ENCODE measurements at regions not wholly inside any gene's neighbourhood (a gene's known extent, or its start where the extent isn't known, plus 50 kb on each side); places are given as distances from the start of the nearest gene placed in this dataset.

DNA sequence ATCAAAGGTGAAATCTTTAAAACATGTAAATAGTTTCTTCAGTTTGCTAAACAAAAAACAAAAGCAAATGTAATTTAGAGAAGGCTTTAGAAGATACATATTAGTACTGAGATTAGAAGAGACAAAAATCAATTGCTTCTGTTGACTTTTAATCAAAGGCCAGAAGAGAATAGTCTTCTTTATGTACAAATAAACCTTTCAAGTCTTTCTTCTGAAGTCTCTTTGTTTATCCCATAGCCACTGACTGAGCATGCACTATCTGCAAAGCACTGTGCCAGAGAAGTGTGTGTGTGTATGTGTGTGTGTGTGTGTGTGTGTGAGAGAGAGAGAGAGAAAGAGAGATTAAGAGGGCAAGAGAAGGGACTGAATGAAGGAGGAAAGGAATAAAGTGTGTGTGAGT is 198.4 kb downstream of the GLUD2 start:
- no peak for DNase-seq (ENCODE audit: extremely low read depth in 1 of 4, low spot score in 3 of 4)
- Histone ChIP-seq H3K27ac (ENCODE audit: extremely low read depth, low read depth, low read length) (no peak overlapping the region), H3K4me2 (ENCODE audit: insufficient read depth, low read length) (no peak overlapping the region), H3K4me1 (replicated peaks in 1 of 2; ENCODE audit: control insufficient read depth in 2 of 2, insufficient read depth in 2 of 2, low read length in 2 of 2) (peaks cover 0 to 4% of the 10 kb centered on the region in 2 experiments; a peak in 1 of 5 replicates), H3K9me3 (replicated peaks; ENCODE audit: control insufficient read depth, insufficient read depth, low read depth, low read length) (no peaks in the 10 kb centered on the region), H3K9ac (ENCODE audit: insufficient read depth in 1 of 2, low read depth in 2 of 2, low read length in 2 of 2) (no peak overlapping the region), H3K4me3 (no peak overlapping the region), H4K20me1 (replicated peaks; ENCODE audit: control insufficient read depth, insufficient read depth, low read length) (0 out of 2 replicates have a peak, but pooled peaks cover 3% of the 10 kb centered on the region), H3K36me3 (ENCODE audit: control insufficient read depth, insufficient read depth, low read length) (no peaks in the 10 kb centered on the region; the same call in 2 of the 3 replicates), H3K27me3 (ENCODE audit: control insufficient read depth in 2 of 2, insufficient read depth in 2 of 2, low read length in 2 of 2) (no peaks in the 10 kb centered on the region), H2AFZ (ENCODE audit: low read depth, low read length) (no peak overlapping the region), H3K9me1 (ENCODE audit: control insufficient read depth, insufficient read depth, low read length) (no peaks in the 10 kb centered on the region), H3K79me2 (ENCODE audit: control insufficient read depth, insufficient read depth, low read length) (peaks cover 32% of the 10 kb centered on the region)
- CTCF ChIA-PET (ENCODE audit: low intra/inter-chr PET ratio): no interaction called here
- in situ Hi-C loops (cut with MboI): no loop called here
- no TSS peak for BruUV-seq (replicated peaks)
- ATAC-seq: no peak
- TF ChIP-seq MYBL2 (IDR thresholded peaks at IDR 0.05; ENCODE audit: low read depth): no peak
- TF ChIP-seq MYBL2 (CRISPR knock-in tag; IDR thresholded peaks at IDR 0.05; ENCODE audit: borderline replicate concordance): no peak
- TF ChIP-seq, protein P1, sequence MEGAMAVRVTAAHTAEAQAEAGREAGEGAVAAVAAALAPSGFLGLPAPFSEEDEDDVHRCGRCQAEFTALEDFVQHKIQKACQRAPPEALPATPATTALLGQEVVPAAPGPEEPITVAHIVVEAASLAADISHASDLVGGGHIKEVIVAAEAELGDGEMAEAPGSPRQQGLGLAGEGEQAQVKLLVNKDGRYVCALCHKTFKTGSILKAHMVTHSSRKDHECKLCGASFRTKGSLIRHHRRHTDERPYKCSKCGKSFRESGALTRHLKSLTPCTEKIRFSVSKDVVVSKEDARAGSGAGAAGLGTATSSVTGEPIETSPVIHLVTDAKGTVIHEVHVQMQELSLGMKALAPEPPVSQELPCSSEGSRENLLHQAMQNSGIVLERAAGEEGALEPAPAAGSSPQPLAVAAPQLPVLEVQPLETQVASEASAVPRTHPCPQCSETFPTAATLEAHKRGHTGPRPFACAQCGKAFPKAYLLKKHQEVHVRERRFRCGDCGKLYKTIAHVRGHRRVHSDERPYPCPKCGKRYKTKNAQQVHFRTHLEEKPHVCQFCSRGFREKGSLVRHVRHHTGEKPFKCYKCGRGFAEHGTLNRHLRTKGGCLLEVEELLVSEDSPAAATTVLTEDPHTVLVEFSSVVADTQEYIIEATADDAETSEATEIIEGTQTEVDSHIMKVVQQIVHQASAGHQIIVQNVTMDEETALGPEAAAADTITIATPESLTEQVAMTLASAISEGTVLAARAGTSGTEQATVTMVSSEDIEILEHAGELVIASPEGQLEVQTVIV (CRISPR knock-in tag; IDR thresholded peaks at IDR 0.05; ENCODE audit: borderline replicate concordance): no peak
- no peak for TF ChIP-seq MECOM (CRISPR knock-in tag; IDR thresholded peaks at IDR 0.05)
- no peak for TF ChIP-seq NCOA4 (IDR thresholded peaks at IDR 0.05; ENCODE audit: partially characterized antibody)
- TF ChIP-seq ZNF79 (CRISPR knock-in tag; IDR thresholded peaks at IDR 0.05; ENCODE audit: low read depth): no peak
- no peak for TF ChIP-seq PURB (CRISPR knock-in tag; IDR thresholded peaks at IDR 0.05; ENCODE audit: low read depth)
- no peak for TF ChIP-seq ZNF699 (CRISPR knock-in tag; IDR thresholded peaks at IDR 0.05; ENCODE audit: insufficient replicate concordance)
- no peak for TF ChIP-seq GATAD2A (IDR thresholded peaks at IDR 0.05)
- no peak for FAIRE-seq
- POLR2A ChIA-PET: no interaction called here
- intact Hi-C loops (cut with micrococcal nuclease): no loop called here

All from K562 (cell line).